HEK293 (cell line): ENCODE measurements at regions not wholly inside any gene's neighbourhood (a gene's known extent, or its start where the extent isn't known, plus 50 kb on each side); places are given as distances from the start of the nearest gene placed in this dataset.

Experiments
- CTCF ChIA-PET: fragments of 350-600 bp; formaldehyde crosslinking; extraction: SDS; loops from one replicate; lab custom pipeline; 2021; ENCODE audit warnings: antibody characterized with exemption; lab: Yijun Ruan, JAX
- POLR2A ChIA-PET: fragments of 300-600 bp; formaldehyde crosslinking; extraction: SDS; loops from one replicate; lab custom pipeline; 2020; ENCODE audit warnings: antibody characterized with exemption, inconsistent platforms; lab: Yijun Ruan, JAX
- H3K27ac ChIP-seq: fragments of 200-500 bp; sonication (Bioruptor generic); 2 replicates; pipeline ENCODE4 v1.5.1; 2014; ENCODE audit warnings: low read depth, low read length, control low read depth, inconsistent platforms; ENCODE audit errors: extremely low read depth
- H3K36me3 ChIP-seq, 2 experiments: fragments of 200-500 bp in 1 of 2; sonication (Bioruptor generic) in 1 of 2; 1 replicate in 1 of 2; 2 replicates in 1 of 2; pipeline ENCODE4 v1.5.1; 2014 to 2017; ENCODE audit warnings: inconsistent platforms in 2 of 2, low read length in 2 of 2; ENCODE audit not compliant: control insufficient read depth in 2 of 2, insufficient read depth in 1 of 2
- H3K4me1 ChIP-seq: fragments of 200-500 bp; sonication (Bioruptor generic); 2 replicates; pipeline ENCODE4 v1.5.1; 2014; ENCODE audit warnings: mild to moderate bottlenecking, low read length, inconsistent platforms; ENCODE audit not compliant: control insufficient read depth, insufficient read depth
- H3K4me3 ChIP-seq: 2 replicates; pipeline ENCODE4 v1.5.1; 2011; ENCODE audit warnings: low read depth, mild to moderate bottlenecking, control low read depth, low read length, moderate library complexity
- H3K9me3 ChIP-seq: fragments of 200-500 bp; sonication (Bioruptor generic); 2 replicates; pipeline ENCODE4 v1.5.1; 2014; ENCODE audit warnings: low read depth, low read length, inconsistent platforms; ENCODE audit not compliant: control insufficient read depth, insufficient read depth
- HOXA7 ChIP-seq: sonication (generic); formaldehyde crosslinking; IDR thresholded peaks from 2 replicates; pipeline ENCODE4 v1.8.1; 2022; ENCODE audit warnings: missing genetic modification reagents, borderline replicate concordance
- HOXD13 ChIP-seq: sonication (generic); formaldehyde crosslinking; IDR thresholded peaks from 2 replicates; pipeline ENCODE4 v1.8.0; 2022; ENCODE audit warnings: missing genetic modification reagents, borderline replicate concordance
- KLF16 ChIP-seq: fragments of 450-650 bp; formaldehyde crosslinking; IDR thresholded peaks from 2 replicates; pipeline ENCODE4 v1.5.1; 2017; ENCODE audit warnings: missing biosample characterization, missing genetic modification characterization
- KLF8 ChIP-seq: fragments of 450-650 bp; formaldehyde crosslinking; IDR thresholded peaks from 2 replicates; pipeline ENCODE4 v1.5.1; 2016; ENCODE audit warnings: missing biosample characterization, missing genetic modification characterization
- OSR2 ChIP-seq: fragments of 450-650 bp; formaldehyde crosslinking; IDR thresholded peaks from 2 replicates; pipeline ENCODE4 v1.5.1; 2016; ENCODE audit warnings: missing biosample characterization, missing genetic modification characterization
- PBX3 ChIP-seq: sonication (generic); formaldehyde crosslinking; IDR thresholded peaks from 2 replicates; pipeline ENCODE4 v1.8.1; 2022; ENCODE audit warnings: mild to moderate bottlenecking, moderate library complexity, missing genetic modification reagents
- SETDB1 ChIP-seq: IDR thresholded peaks from one replicate; pipeline ENCODE4 v1.6.1; 2017; ENCODE audit warnings: mild to moderate bottlenecking, low read length, moderate library complexity, mixed read lengths; ENCODE audit not compliant: insufficient read length
- SP2 ChIP-seq: fragments of 450-650 bp; formaldehyde crosslinking; IDR thresholded peaks from 2 replicates; pipeline ENCODE4 v1.5.1; 2016; ENCODE audit warnings: missing biosample characterization, missing genetic modification characterization
- YY1 ChIP-seq: fragments of 450-650 bp; formaldehyde crosslinking; IDR thresholded peaks from 2 replicates; pipeline ENCODE4 v1.5.1; 2018; ENCODE audit warnings: missing biosample characterization, missing genetic modification characterization
- YY2 ChIP-seq: fragments of 450-650 bp; formaldehyde crosslinking; IDR thresholded peaks from 2 replicates; pipeline ENCODE4 v1.5.1; 2016; ENCODE audit warnings: missing biosample characterization, missing genetic modification characterization
- ZBTB49 ChIP-seq: fragments of 450-650 bp; formaldehyde crosslinking; IDR thresholded peaks from 2 replicates; pipeline ENCODE4 v1.5.1; 2016; ENCODE audit warnings: missing biosample characterization, missing genetic modification characterization, low read depth
- ZBTB7A ChIP-seq: fragments of 450-650 bp; formaldehyde crosslinking; IDR thresholded peaks from 2 replicates; pipeline ENCODE4 v1.5.1; 2016; ENCODE audit warnings: low read depth, missing biosample characterization, missing genetic modification characterization
- ZFP41 ChIP-seq: fragments of 450-650 bp; formaldehyde crosslinking; IDR thresholded peaks from 2 replicates; pipeline ENCODE4 v1.5.1; 2016; ENCODE audit warnings: missing biosample characterization, missing genetic modification characterization, borderline replicate concordance
- ZNF114 ChIP-seq: fragments of 450-650 bp; formaldehyde crosslinking; IDR thresholded peaks from 2 replicates; pipeline ENCODE4 v1.5.0; 2017; ENCODE audit warnings: missing biosample characterization, missing genetic modification characterization
- ZNF223 ChIP-seq: fragments of 450-650 bp; formaldehyde crosslinking; IDR thresholded peaks from 2 replicates; pipeline ENCODE4 v1.5.1; 2016; ENCODE audit warnings: missing biosample characterization, missing genetic modification characterization
- ZNF24 ChIP-seq: fragments of 450-650 bp; formaldehyde crosslinking; IDR thresholded peaks from 2 replicates; pipeline ENCODE4 v1.5.1; 2016; ENCODE audit warnings: missing biosample characterization, missing genetic modification characterization
- ZNF26 ChIP-seq: fragments of 450-650 bp; formaldehyde crosslinking; IDR thresholded peaks from 2 replicates; pipeline ENCODE4 v1.5.1; 2016; ENCODE audit warnings: missing biosample characterization, missing genetic modification characterization
- ZNF391 ChIP-seq: fragments of 450-650 bp; formaldehyde crosslinking; IDR thresholded peaks from 2 replicates; pipeline ENCODE4 v1.5.1; 2016; ENCODE audit warnings: low read depth, missing biosample characterization, missing genetic modification characterization, borderline replicate concordance
- ZNF426 ChIP-seq: fragments of 450-650 bp; formaldehyde crosslinking; IDR thresholded peaks from 2 replicates; pipeline ENCODE4 v1.5.1; 2017; ENCODE audit warnings: missing biosample characterization, missing genetic modification characterization, mild to moderate bottlenecking, inconsistent platforms, moderate library complexity
- ZNF48 ChIP-seq: fragments of 450-650 bp; formaldehyde crosslinking; IDR thresholded peaks from 2 replicates; pipeline ENCODE4 v1.5.1; 2016; ENCODE audit warnings: missing biosample characterization, missing genetic modification characterization
- ZNF513 ChIP-seq: fragments of 450-650 bp; IDR thresholded peaks from 2 replicates; pipeline ENCODE4 v1.5.1; 2018; ENCODE audit warnings: missing biosample characterization, missing genetic modification characterization
- ZNF514 ChIP-seq: fragments of 450-650 bp; formaldehyde crosslinking; IDR thresholded peaks from 2 replicates; pipeline ENCODE4 v1.5.1; 2016; ENCODE audit warnings: missing biosample characterization, missing genetic modification characterization
- ZNF529 ChIP-seq: fragments of 450-650 bp; formaldehyde crosslinking; IDR thresholded peaks from 2 replicates; pipeline ENCODE4 v1.5.1; 2017; ENCODE audit warnings: missing genetic modification characterization, missing biosample characterization; ENCODE audit not compliant: insufficient replicate concordance
- ZNF624 ChIP-seq: fragments of 450-650 bp; formaldehyde crosslinking; IDR thresholded peaks from 2 replicates; pipeline ENCODE4 v1.5.1; 2017; ENCODE audit warnings: missing biosample characterization, missing genetic modification characterization
- ZNF645 ChIP-seq: fragments of 450-650 bp; formaldehyde crosslinking; IDR thresholded peaks from 2 replicates; pipeline ENCODE4; 2016; ENCODE audit warnings: missing biosample characterization, missing genetic modification characterization
- ZNF704 ChIP-seq: fragments of 450-650 bp; formaldehyde crosslinking; IDR thresholded peaks from 2 replicates; pipeline ENCODE4 v1.5.1; 2016; ENCODE audit warnings: missing biosample characterization, missing genetic modification characterization
- ZXDB ChIP-seq: fragments of 450-650 bp; formaldehyde crosslinking; IDR thresholded peaks from 2 replicates; pipeline ENCODE4 v1.5.1; 2016; ENCODE audit warnings: missing biosample characterization, missing genetic modification characterization

- Histone ChIP-seq H3K4me1 (no peaks in the 10 kb centered on the region), H3K9me3 (no peaks in the 10 kb centered on the region), H3K4me3 (no peak overlapping the region), H3K36me3 (no peaks in the 10 kb centered on the region), H3K27ac (no peak overlapping the region)
- TF ChIP-seq ZNF426 (tag by site-specific recombination) = no peak
- TF ChIP-seq ZBTB7A (tag by site-specific recombination) = no peak
- no peak for TF ChIP-seq OSR2 (tag by site-specific recombination)
- TF ChIP-seq ZNF624 = no peak
- no peak for TF ChIP-seq HOXA7 (CRISPR knock-in tag)
- TF ChIP-seq ZNF223 (tag by site-specific recombination) = no peak
- TF ChIP-seq YY1 = no peak
- no peak for TF ChIP-seq ZNF26 (tag by site-specific recombination)
- no peak for TF ChIP-seq KLF8
- TF ChIP-seq HOXD13 (CRISPR knock-in tag) = no peak
- TF ChIP-seq ZNF391 = no peak
- TF ChIP-seq ZNF114 (tag by site-specific recombination) = no peak
- TF ChIP-seq PBX3 (CRISPR knock-in tag) = no peak
- no peak for TF ChIP-seq KLF16
- TF ChIP-seq ZNF513 (tag by site-specific recombination) = no peak
- no peak for TF ChIP-seq ZNF704 (tag by site-specific recombination)
- TF ChIP-seq ZNF48 = no peak
- TF ChIP-seq SETDB1 = no peak
- ChIA-PET POLR2A (no interaction called here), CTCF (interaction anchor here (1.0 kb wide), 1 partner anchor 296 kb away, joined by 3 read pairs; no protein-coding TSS in a partner anchor)
Observed at GRCh38 chr4:155081222-155081621, 127.2 kb upstream of the NPY2R start.

GRCh38 chr4:155085843-155086530 lies 122.4 kb upstream of the NPY2R start:
- ChIA-PET POLR2A (no interaction called here), CTCF (interaction anchor here (0.5 kb wide), 1 partner anchor 157 kb away, joined by 3 read pairs; no protein-coding TSS in a partner anchor)
- H3K4me3 ChIP-seq = no peak overlapping the region
- H3K27ac ChIP-seq = no peak overlapping the region
- H3K4me1 ChIP-seq = no peaks in the 10 kb centered on the region
- no peaks in the 10 kb centered on the region for H3K9me3 ChIP-seq
- no peaks in the 10 kb centered on the region for H3K36me3 ChIP-seq
- TF ChIP-seq SP2 (tag by site-specific recombination) (no peak), ZNF24 (tag by site-specific recombination) (no peak), ZNF514 (tag by site-specific recombination) (no peak), ZNF223 (tag by site-specific recombination) (no peak), ZFP41 (no peak), ZBTB49 (no peak), YY2 (tag by site-specific recombination) (no peak), ZNF529 (tag by site-specific recombination) (no peak), ZNF645 (tag by site-specific recombination) (no peak), ZXDB (tag by site-specific recombination) (no peak)
